Fibroblast of the conjunctiva (primary cell): ENCODE measurements at regions not wholly inside any gene's neighbourhood (a gene's known extent, or its start where the extent isn't known, plus 50 kb on each side); places are given as distances from the start of the nearest gene placed in this dataset.
"Not testable (repeated sequence)": the region's sequence is repeated elsewhere in the genome, so short reads cannot be mapped to it uniquely, and the experiment has no call there.

Experiments
- DNase-seq: peaks from one replicate; pipeline ENCODE4 v3.0.0-alpha.2; 2010; ENCODE audit warnings: low read depth

- no peak for DNase-seq
Observed at GRCh38 chr2:196279541-196279940, 108.2 kb upstream of the STK17B start.

- DNase-seq, result no peak
Observed at GRCh38 chr2:196284144-196284844, 112.9 kb upstream of the STK17B start.

- DNase-seq, result no peak
Observed at GRCh38 chr2:196284866-196285557, 113.6 kb upstream of the STK17B start.

- DNase-seq, result no peak
Observed at GRCh38 chr2:196286821-196287220, 115.4 kb upstream of the STK17B start.

GRCh38 chr2:196287523-196287922, 116.1 kb upstream of the STK17B start:
- no peak for DNase-seq

GRCh38 chr2:196288006-196288538, 116.7 kb upstream of the STK17B start:
- DNase-seq, result no peak

- DNase-seq, result no peak
Observed at GRCh38 chr2:196289000-196289399, 117.6 kb upstream of the STK17B start.

GRCh38 chr2:196290136-196290535, 118.8 kb upstream of the STK17B start:
- DNase-seq, result no peak

GRCh38 chr2:196290569-196290968, 119.2 kb upstream of the STK17B start:
- no peak for DNase-seq

- DNase-seq, result no peak
Observed at GRCh38 chr2:196291426-196291825, 120.0 kb upstream of the STK17B start.

GRCh38 chr2:196291873-196292800, 120.8 kb upstream of the STK17B start:
- no peak for DNase-seq

- DNase-seq, result peak; percentile 75
Observed at GRCh38 chr2:196293751-196294515, 122.6 kb upstream of the STK17B start.

- no peak for DNase-seq
Observed at GRCh38 chr2:196294516-196294909, 123.1 kb upstream of the STK17B start.

- DNase-seq, result no peak
Observed at GRCh38 chr2:196295005-196295404, 123.6 kb upstream of the STK17B start.

GRCh38 chr2:196298106-196298723, 126.8 kb upstream of the STK17B start:
- DNase-seq, result not testable (repeated sequence)

GRCh38 chr2:196307775-196308305, 136.5 kb upstream of the STK17B start:
- DNase-seq, result no peak

- no peak for DNase-seq
Observed at GRCh38 chr2:196309691-196310090, 138.3 kb upstream of the STK17B start.

GRCh38 chr2:196314157-196314556, 142.8 kb upstream of the STK17B start:
- DNase-seq, result no peak

- DNase-seq, result no peak
Observed at GRCh38 chr2:196314780-196315179, 143.4 kb upstream of the STK17B start.

- DNase-seq, result no peak
Observed at GRCh38 chr2:196315388-196316049, 144.1 kb upstream of the STK17B start.
